ENCODE measurements at regions not wholly inside any gene's neighbourhood (a gene's known extent, or its start where the extent isn't known, plus 50 kb on each side); places are given as distances from the start of the nearest gene placed in this dataset.

GRCh38 chr18:10182009-10182624, 268.3 kb downstream of the VAPA start:
- peaks cover 2% of the 10 kb centered on the region; the same call in 1 of the 2 replicates for H3K27me3 Mint-ChIP-seq (ENCODE audit: low read depth)
- H2BK12ac ChIP-seq (ENCODE audit: insufficient read length, low read depth, low read length): no peak overlapping the region
- no peak overlapping the region for H4K91ac ChIP-seq (ENCODE audit: insufficient read length, low read depth, low read length)
- H3K27me3 ChIP-seq (ENCODE audit: insufficient read depth, low read length): no peaks in the 10 kb centered on the region
- H3K4ac ChIP-seq (ENCODE audit: low read depth, low read length): no peak overlapping the region
- peaks cover 11 to 12% of the 10 kb centered on the region in 2 experiments for H3K4me1 Mint-ChIP-seq
- no peak for TF ChIP-seq CTCF (conservative IDR thresholded peaks at IDR 0.05)
- no peak overlapping the region for H2BK5ac ChIP-seq (ENCODE audit: insufficient read length, low read length)
- H3K9me3 ChIP-seq (ENCODE audit: control insufficient read depth, low read depth, low read length): no peaks in the 10 kb centered on the region
- H2AK5ac ChIP-seq (ENCODE audit: insufficient read length, low read length): no peak overlapping the region
- H3K23me2 ChIP-seq (ENCODE audit: insufficient read length, low read depth, low read length, poor library complexity, severe bottlenecking): no peaks in the 10 kb centered on the region
- no peaks in the 10 kb centered on the region for H3K36me3 Mint-ChIP-seq (ENCODE audit: insufficient read depth in 1 of 3, low read depth in 3 of 3)
- DNase-seq: no peak
- no peak overlapping the region for H2BK20ac ChIP-seq (ENCODE audit: low read depth, low read length, poor library complexity, severe bottlenecking)
- no peaks in the 10 kb centered on the region for H3K4me1 ChIP-seq (ENCODE audit: insufficient read depth, low read length)
- H2BK120ac ChIP-seq (ENCODE audit: low read depth, low read length, poor library complexity, severe bottlenecking): no peak overlapping the region
- H3K18ac ChIP-seq (ENCODE audit: insufficient read length, low read depth, low read length): no peak overlapping the region
- H3K27ac Mint-ChIP-seq: peak overlapping the region in 1 of 3 experiments; percentile 30; a peak in 2 of 7 replicates
- no peak overlapping the region for H3K27ac ChIP-seq (ENCODE audit: insufficient read length, low read depth, low read length)
- no peaks in the 10 kb centered on the region for H3K79me1 ChIP-seq (ENCODE audit: insufficient read depth, low read depth, low read length, poor library complexity, severe bottlenecking)
- no CpG with 5 or more reads among the region's 11 CpGs for WGBS (ENCODE audit: extremely low coverage, insufficient read length, low lambda C conversion rate)
- no peak overlapping the region for H3K4me3 Mint-ChIP-seq
- H3K9ac ChIP-seq (ENCODE audit: extremely low read depth, insufficient read length, low read length): no peak overlapping the region
- H3T11ph ChIP-seq (ENCODE audit: low read length): no peak overlapping the region
- H3K79me2 ChIP-seq (ENCODE audit: insufficient read depth, low read length): no peaks in the 10 kb centered on the region
- H3K9me3 Mint-ChIP-seq: peaks cover 0 to 3% of the 10 kb centered on the region in 2 experiments; a peak in 1 of 5 replicates
- H4K5ac ChIP-seq (ENCODE audit: insufficient read length, low read depth, low read length): no peak overlapping the region
- no peaks in the 10 kb centered on the region for H4K20me1 ChIP-seq (ENCODE audit: control insufficient read depth, insufficient read depth, insufficient read length)
- no peak overlapping the region for H3K56ac ChIP-seq (ENCODE audit: insufficient read length, low read depth, low read length)
- H2AFZ ChIP-seq (ENCODE audit: low read length): no peak overlapping the region
- no peak overlapping the region for H2BK15ac ChIP-seq (ENCODE audit: low read depth, low read length)
- no peak overlapping the region for H3K4me2 ChIP-seq (ENCODE audit: insufficient read depth, insufficient read length, low read length)
- H3K14ac ChIP-seq (ENCODE audit: insufficient read depth, low read length): no peak overlapping the region; the same call in 1 of the 2 replicates
- no peak overlapping the region for H4K8ac ChIP-seq (replicated peaks; ENCODE audit: insufficient read length, low read depth, low read length)
- no peak overlapping the region for H3K23ac ChIP-seq (ENCODE audit: insufficient read length, low read depth, low read length)

Measured in H9 (cell line).